PFSK-1 (cell line): ENCODE measurements at regions not wholly inside any gene's neighbourhood (a gene's known extent, or its start where the extent isn't known, plus 50 kb on each side); places are given as distances from the start of the nearest gene placed in this dataset.

Source experiments
- FOXP2 ChIP-seq: optimal IDR thresholded peaks from 2 replicates; pipeline ENCODE3; 2011; ENCODE audit warnings: borderline replicate concordance, control low read depth, inconsistent platforms; ENCODE audit not compliant: insufficient read depth; ENCODE audit errors: extremely low read length, extremely low read depth
- POLR2AphosphoS5 ChIP-seq: IDR thresholded peaks from 2 replicates; pipeline ENCODE4 v1.6.1; 2012; ENCODE audit warnings: low read depth, mild to moderate bottlenecking, control low read depth, low read length, moderate library complexity
- REST ChIP-seq, 2 experiments: IDR thresholded peaks; 2 replicates each; pipeline versions ENCODE4 v1.6.1 to v1.8.0; 2011 to 2012; ENCODE audit warnings: low read depth in 2 of 2, low read length in 2 of 2, control low read depth in 1 of 2, inconsistent platforms in 1 of 2, mild to moderate bottlenecking in 1 of 2, moderate library complexity in 1 of 2; ENCODE audit not compliant: insufficient read depth in 1 of 2
- SIN3A ChIP-seq: IDR thresholded peaks from 2 replicates; pipeline ENCODE4 v1.6.1; 2012; ENCODE audit warnings: mild to moderate bottlenecking, low read length, moderate library complexity, borderline replicate concordance; ENCODE audit not compliant: insufficient read depth
- TAF1 ChIP-seq: IDR thresholded peaks from 2 replicates; pipeline ENCODE4 v1.6.1; 2012; ENCODE audit warnings: low read length, control low read depth, borderline replicate concordance; ENCODE audit not compliant: insufficient read depth

- TF ChIP-seq FOXP2 (no peak), POLR2AphosphoS5 (no peak), SIN3A (no peak)
Measured at GRCh38 chr5:93300945-93301344, 280.1 kb downstream of the NR2F1-AS1 start.

GRCh38 chr5:93300309-93300923 lies 280.6 kb downstream of the NR2F1-AS1 start:
- TF ChIP-seq TAF1, result no peak
- TF ChIP-seq POLR2AphosphoS5, result no peak
- no peak for TF ChIP-seq REST (IDR thresholded peaks at IDR 0.05; ENCODE audit: insufficient read depth in 1 of 2, low read depth in 2 of 2, low read length in 2 of 2)
- no peak for TF ChIP-seq FOXP2

- TF ChIP-seq POLR2AphosphoS5, result no peak
- no peak for TF ChIP-seq FOXP2
- TF ChIP-seq SIN3A, result no peak
- TF ChIP-seq REST (IDR thresholded peaks at IDR 0.05; ENCODE audit: insufficient read depth in 1 of 2, low read depth in 2 of 2, low read length in 2 of 2), result no peak
- TF ChIP-seq TAF1, result no peak
Measured at GRCh38 chr5:93299681-93300308, 281.2 kb downstream of the NR2F1-AS1 start.

GRCh38 chr5:93297116-93297515 lies 283.9 kb downstream of the NR2F1-AS1 start:
- no peak for TF ChIP-seq SIN3A

- TF ChIP-seq REST (IDR thresholded peaks at IDR 0.05; ENCODE audit: insufficient read depth in 1 of 2, low read depth in 2 of 2, low read length in 2 of 2), result no peak
- TF ChIP-seq TAF1, result no peak
- no peak for TF ChIP-seq POLR2AphosphoS5
- TF ChIP-seq FOXP2, result no peak
- no peak for TF ChIP-seq SIN3A
Measured at GRCh38 chr5:93296338-93296737, 284.7 kb downstream of the NR2F1-AS1 start.

GRCh38 chr5:93294996-93295395 lies 286.0 kb downstream of the NR2F1-AS1 start:
- TF ChIP-seq TAF1 (no peak), SIN3A (no peak), POLR2AphosphoS5 (no peak)

- TF ChIP-seq SIN3A, result no peak
- TF ChIP-seq REST (IDR thresholded peaks at IDR 0.05; ENCODE audit: insufficient read depth in 1 of 2, low read depth in 2 of 2, low read length in 2 of 2), result no peak
- no peak for TF ChIP-seq POLR2AphosphoS5
- no peak for TF ChIP-seq FOXP2
- TF ChIP-seq TAF1, result no peak
Measured at GRCh38 chr5:93294199-93294598, 286.8 kb downstream of the NR2F1-AS1 start.
